ENCODE measurements at regions not wholly inside any gene's neighbourhood (a gene's known extent, or its start where the extent isn't known, plus 50 kb on each side); places are given as distances from the start of the nearest gene placed in this dataset.

DNA sequence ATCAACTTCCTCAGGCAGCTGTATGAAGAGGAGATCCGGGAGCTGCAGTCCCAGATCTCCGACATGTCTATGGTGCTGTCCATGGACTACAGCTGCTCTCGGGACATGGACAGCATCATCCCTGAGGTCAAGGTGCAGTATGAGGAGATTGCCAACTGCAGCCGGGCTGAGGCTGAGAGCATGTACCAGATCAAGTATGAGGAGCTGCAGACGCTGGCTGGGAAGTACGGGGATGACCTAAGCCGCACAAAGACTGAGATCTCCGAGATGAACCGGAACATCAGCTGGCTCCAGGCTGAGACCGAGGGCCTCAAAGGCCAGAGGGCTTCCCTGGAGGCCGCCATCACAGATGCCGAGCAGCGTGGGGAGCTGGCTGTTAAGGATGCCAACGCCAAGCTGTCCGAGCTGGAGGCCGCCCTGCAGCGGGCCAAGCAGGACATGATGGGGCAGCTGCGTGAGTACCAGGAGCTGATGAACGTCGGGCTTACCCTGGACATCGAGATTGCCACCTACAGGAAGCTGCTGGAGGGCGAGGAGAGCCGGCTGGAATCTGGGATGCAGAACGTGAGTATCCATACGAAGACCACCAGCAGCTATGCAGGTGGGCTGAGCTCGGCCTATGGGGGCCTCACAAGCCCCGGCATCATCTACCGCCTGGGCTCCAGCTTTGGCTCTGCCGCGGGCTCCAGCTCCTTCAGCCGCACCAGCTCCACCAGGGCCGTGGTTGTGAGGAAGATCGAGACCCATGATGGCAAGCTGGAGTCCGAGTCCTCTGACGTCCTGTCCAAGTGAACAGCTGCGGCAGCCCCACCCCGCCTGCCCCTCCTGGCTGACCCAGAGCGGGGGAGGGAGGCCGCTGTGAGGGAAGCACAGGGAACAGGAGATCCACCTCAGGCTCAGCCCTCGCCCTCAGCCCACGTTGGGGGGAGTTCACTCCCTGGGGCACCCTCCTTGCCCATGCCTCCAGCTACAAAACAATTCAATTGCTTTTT is 84.0 kb downstream of the SEC61B start:
- TF ChIP-seq, protein P1, sequence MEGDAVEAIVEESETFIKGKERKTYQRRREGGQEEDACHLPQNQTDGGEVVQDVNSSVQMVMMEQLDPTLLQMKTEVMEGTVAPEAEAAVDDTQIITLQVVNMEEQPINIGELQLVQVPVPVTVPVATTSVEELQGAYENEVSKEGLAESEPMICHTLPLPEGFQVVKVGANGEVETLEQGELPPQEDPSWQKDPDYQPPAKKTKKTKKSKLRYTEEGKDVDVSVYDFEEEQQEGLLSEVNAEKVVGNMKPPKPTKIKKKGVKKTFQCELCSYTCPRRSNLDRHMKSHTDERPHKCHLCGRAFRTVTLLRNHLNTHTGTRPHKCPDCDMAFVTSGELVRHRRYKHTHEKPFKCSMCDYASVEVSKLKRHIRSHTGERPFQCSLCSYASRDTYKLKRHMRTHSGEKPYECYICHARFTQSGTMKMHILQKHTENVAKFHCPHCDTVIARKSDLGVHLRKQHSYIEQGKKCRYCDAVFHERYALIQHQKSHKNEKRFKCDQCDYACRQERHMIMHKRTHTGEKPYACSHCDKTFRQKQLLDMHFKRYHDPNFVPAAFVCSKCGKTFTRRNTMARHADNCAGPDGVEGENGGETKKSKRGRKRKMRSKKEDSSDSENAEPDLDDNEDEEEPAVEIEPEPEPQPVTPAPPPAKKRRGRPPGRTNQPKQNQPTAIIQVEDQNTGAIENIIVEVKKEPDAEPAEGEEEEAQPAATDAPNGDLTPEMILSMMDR (IDR thresholded peaks at IDR 0.05) = no peak
- no peak for TF ChIP-seq POLR2A (IDR thresholded peaks at IDR 0.05)
